ENCODE measurements at regions not wholly inside any gene's neighbourhood (a gene's known extent, or its start where the extent isn't known, plus 50 kb on each side); places are given as distances from the start of the nearest gene placed in this dataset.
"Not testable (repeated sequence)": the region's sequence is repeated elsewhere in the genome, so short reads cannot be mapped to it uniquely, and the experiment has no call there.

DNA sequence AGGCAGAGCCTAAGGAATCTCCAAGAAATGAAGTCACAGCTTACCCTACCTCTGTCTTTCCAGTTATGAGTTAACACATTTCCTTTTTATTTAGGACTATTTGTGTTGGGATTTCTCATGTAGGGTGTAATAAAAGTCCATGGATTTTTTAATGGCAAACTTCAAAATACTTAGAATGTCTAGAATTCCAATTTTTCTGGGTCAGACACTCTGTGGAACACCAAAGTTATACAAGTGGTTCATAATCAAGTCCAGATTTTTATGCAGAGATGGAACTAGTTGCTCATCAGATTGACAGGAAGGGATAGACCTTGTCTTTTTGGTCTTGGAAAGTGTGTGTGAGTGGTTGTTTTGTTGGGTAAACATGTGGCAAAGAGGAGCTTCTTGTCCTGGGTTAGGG is 69.8 kb upstream of the ADRA1D start:
- Histone ChIP-seq H3K36me3 (ENCODE audit: insufficient read depth, low read length) (no peaks in the 10 kb centered on the region), H3K4me2 (ENCODE audit: low read length) (no peak overlapping the region), H4K20me1 (ENCODE audit: insufficient read depth, low read length) (no peaks in the 10 kb centered on the region), H2AFZ (ENCODE audit: low read length) (no peak overlapping the region), H3K4me3 (ENCODE audit: low read depth, low read length, poor library complexity, severe bottlenecking) (no peak overlapping the region), H3K9me2 (ENCODE audit: insufficient read depth, low read length) (no peaks in the 10 kb centered on the region), H3K27ac (ENCODE audit: low read depth, low read length, poor library complexity, severe bottlenecking) (no peak overlapping the region), H3K9me3 (ENCODE audit: low read length) (no peaks in the 10 kb centered on the region), H3K4me1 (ENCODE audit: insufficient read depth, low read length, poor library complexity, severe bottlenecking) (no peaks in the 10 kb centered on the region), H3K79me2 (ENCODE audit: insufficient read depth, low read depth, low read length) (no peaks in the 10 kb centered on the region)
- CTCF ChIA-PET (ENCODE audit: unreplicated experiment) = no interaction called here
- intact Hi-C loops (cut with micrococcal nuclease; ENCODE audit: unreplicated experiment) = no loop called here
- POLR2A ChIA-PET = no interaction called here
- DNase-seq (ENCODE audit: low spot score) = no peak
- TF ChIP-seq, protein P1, sequence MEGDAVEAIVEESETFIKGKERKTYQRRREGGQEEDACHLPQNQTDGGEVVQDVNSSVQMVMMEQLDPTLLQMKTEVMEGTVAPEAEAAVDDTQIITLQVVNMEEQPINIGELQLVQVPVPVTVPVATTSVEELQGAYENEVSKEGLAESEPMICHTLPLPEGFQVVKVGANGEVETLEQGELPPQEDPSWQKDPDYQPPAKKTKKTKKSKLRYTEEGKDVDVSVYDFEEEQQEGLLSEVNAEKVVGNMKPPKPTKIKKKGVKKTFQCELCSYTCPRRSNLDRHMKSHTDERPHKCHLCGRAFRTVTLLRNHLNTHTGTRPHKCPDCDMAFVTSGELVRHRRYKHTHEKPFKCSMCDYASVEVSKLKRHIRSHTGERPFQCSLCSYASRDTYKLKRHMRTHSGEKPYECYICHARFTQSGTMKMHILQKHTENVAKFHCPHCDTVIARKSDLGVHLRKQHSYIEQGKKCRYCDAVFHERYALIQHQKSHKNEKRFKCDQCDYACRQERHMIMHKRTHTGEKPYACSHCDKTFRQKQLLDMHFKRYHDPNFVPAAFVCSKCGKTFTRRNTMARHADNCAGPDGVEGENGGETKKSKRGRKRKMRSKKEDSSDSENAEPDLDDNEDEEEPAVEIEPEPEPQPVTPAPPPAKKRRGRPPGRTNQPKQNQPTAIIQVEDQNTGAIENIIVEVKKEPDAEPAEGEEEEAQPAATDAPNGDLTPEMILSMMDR (conservative IDR thresholded peaks at IDR 0.05; ENCODE audit: low read length) = no peak
- no peak for TF ChIP-seq EZH2phosphoT487 (IDR thresholded peaks at IDR 0.05; ENCODE audit: borderline replicate concordance, low read depth, low read length)
- no TSS peak for BruUV-seq (replicated peaks)

DNA sequence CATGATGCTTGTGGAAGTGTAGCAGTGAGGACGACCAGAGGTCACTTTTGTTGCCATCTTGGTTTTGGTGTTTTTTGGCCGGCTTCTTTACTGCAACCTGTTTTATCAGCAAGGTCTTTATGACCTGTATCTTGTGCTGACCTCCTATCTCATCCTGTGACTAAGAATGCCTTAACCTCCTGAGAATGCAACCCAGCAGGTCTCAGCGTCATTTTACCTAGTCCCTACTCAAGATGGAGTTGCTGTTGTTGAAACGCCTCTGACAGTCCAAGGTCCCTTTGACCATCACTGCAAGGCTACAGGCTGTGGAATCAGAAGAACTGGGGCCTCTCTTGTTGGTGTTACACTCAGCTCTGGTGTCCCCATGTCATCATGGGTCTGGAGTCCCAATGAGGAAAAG is 61.5 kb upstream of the ADRA1D start:
- H3K4me3 ChIP-seq (ENCODE audit: low read depth, low read length, poor library complexity, severe bottlenecking); H3K9me2 ChIP-seq (ENCODE audit: insufficient read depth, low read length); H2AFZ ChIP-seq (ENCODE audit: low read length); H3K4me2 ChIP-seq (ENCODE audit: low read length); BruUV-seq (replicated peaks); H3K27ac ChIP-seq (ENCODE audit: low read depth, low read length, poor library complexity, severe bottlenecking); H3K79me2 ChIP-seq (ENCODE audit: insufficient read depth, low read depth, low read length); POLR2A ChIA-PET; H4K20me1 ChIP-seq (ENCODE audit: insufficient read depth, low read length); DNase-seq (ENCODE audit: low spot score); H3K36me3 ChIP-seq (ENCODE audit: insufficient read depth, low read length); H3K9me3 ChIP-seq (ENCODE audit: low read length); H3K4me1 ChIP-seq (ENCODE audit: insufficient read depth, low read length, poor library complexity, severe bottlenecking); CTCF ChIA-PET (ENCODE audit: unreplicated experiment); intact Hi-C loops (cut with micrococcal nuclease; ENCODE audit: unreplicated experiment): not testable (repeated sequence)

DNA sequence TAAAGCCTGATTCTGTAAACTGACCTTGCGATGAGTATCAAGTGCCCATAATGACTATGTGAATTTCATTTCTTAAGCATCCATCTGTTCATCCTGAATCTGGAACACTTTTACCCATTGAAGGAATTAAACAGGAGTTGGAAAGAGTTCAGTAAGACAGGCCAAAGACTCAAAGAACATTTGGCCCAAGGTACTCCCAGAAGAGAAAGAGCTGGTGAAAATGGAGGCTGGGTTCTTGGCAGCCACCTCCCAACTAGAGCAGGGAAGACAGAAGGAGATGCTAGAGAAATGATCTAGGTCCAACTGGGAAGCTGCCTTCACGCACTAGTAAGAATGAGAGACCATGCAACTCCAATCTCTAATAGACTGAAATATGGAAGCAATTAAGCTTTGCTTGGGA is 57.1 kb upstream of the ADRA1D start:
- no peaks in the 10 kb centered on the region for H3K36me3 ChIP-seq (ENCODE audit: insufficient read depth, low read length)
- no peak overlapping the region for H2AFZ ChIP-seq (ENCODE audit: low read length)
- no peak overlapping the region for H3K4me3 ChIP-seq (ENCODE audit: low read depth, low read length, poor library complexity, severe bottlenecking)
- no peaks in the 10 kb centered on the region for H3K79me2 ChIP-seq (ENCODE audit: insufficient read depth, low read depth, low read length)
- TF ChIP-seq, protein P1 (conservative IDR thresholded peaks at IDR 0.05; ENCODE audit: low read length) = no peak
- no peak for TF ChIP-seq EZH2phosphoT487 (IDR thresholded peaks at IDR 0.05; ENCODE audit: borderline replicate concordance, low read depth, low read length)
- no peaks in the 10 kb centered on the region for H3K9me3 ChIP-seq (ENCODE audit: low read length)
- CTCF ChIA-PET (ENCODE audit: unreplicated experiment) = no interaction called here
- POLR2A ChIA-PET = interaction anchor here (1.4 kb wide), 1 partner anchor 12 kb away, joined by 5 read pairs; no protein-coding TSS in a partner anchor
- H3K4me1 ChIP-seq (ENCODE audit: insufficient read depth, low read length, poor library complexity, severe bottlenecking) = no peaks in the 10 kb centered on the region
- no peak overlapping the region for H3K27ac ChIP-seq (ENCODE audit: low read depth, low read length, poor library complexity, severe bottlenecking)
- intact Hi-C loops (cut with micrococcal nuclease; ENCODE audit: unreplicated experiment) = no loop called here
- no peak for DNase-seq (ENCODE audit: low spot score)
- no peak overlapping the region for H3K4me2 ChIP-seq (ENCODE audit: low read length)
- no TSS peak for BruUV-seq (replicated peaks)
- H3K9me2 ChIP-seq (ENCODE audit: insufficient read depth, low read length) = no peaks in the 10 kb centered on the region
- H4K20me1 ChIP-seq (ENCODE audit: insufficient read depth, low read length) = no peaks in the 10 kb centered on the region
